Left ventricle myocardium superior (tissue), 1 donor: ENCODE measurements at regions not wholly inside any gene's neighbourhood (a gene's known extent, or its start where the extent isn't known, plus 50 kb on each side); places are given as distances from the start of the nearest gene placed in this dataset.
"Not testable (repeated sequence)": the region's sequence is repeated elsewhere in the genome, so short reads cannot be mapped to it uniquely, and the experiment has no call there.

Experiments
- ATAC-seq: fragments of 200-7000 bp; cut with Tn5 transposase; one replicate; pipeline ENCODE4 v1.9.1; 2020; ENCODE audit warnings: mild to moderate bottlenecking, moderate library complexity
- DNase-seq: peaks from one replicate; pipeline ENCODE4 v3.0.0-alpha.2; 2020
- intact Hi-C: fragments of 100-400 bp; cut with micrococcal nuclease; formaldehyde crosslinking; loops from one replicate; pipeline ENCODE4 v1.11.0; 2022
- donor health status: DM: no; HTN: yes; CAD: no; lungs with severe emphysema.

GRCh38 chr3:161943801-161944345 is 447.3 kb downstream of the OTOL1 start:
- intact Hi-C loops, ATAC-seq, DNase-seq: not testable (repeated sequence)

DNA sequence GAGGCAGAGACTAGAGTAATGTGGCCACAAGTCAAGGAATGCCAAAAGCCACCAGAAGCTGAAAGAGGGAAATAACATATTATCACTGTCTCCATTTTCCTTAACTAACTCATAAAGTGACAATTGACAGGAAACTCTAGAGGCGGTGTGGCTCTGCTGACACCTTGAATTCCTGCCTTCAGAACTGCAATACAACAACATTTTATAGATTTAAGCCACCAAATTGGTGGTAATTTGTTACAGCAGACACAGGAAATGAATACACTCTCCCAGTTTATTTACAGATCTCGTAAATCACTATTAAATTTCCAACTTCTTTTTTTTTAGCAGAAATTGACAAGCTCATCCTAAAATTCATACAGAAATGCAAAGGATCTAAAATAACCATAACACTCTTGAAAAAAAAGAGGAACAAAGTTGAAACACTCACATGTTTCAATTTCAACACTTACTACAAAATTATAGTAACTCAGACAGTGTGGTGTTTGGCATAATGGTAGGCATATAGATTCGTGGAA is 449.9 kb downstream of the OTOL1 start:
- intact Hi-C loops, result no loop called here
- ATAC-seq, result no peak
- DNase-seq, result no peak

DNA sequence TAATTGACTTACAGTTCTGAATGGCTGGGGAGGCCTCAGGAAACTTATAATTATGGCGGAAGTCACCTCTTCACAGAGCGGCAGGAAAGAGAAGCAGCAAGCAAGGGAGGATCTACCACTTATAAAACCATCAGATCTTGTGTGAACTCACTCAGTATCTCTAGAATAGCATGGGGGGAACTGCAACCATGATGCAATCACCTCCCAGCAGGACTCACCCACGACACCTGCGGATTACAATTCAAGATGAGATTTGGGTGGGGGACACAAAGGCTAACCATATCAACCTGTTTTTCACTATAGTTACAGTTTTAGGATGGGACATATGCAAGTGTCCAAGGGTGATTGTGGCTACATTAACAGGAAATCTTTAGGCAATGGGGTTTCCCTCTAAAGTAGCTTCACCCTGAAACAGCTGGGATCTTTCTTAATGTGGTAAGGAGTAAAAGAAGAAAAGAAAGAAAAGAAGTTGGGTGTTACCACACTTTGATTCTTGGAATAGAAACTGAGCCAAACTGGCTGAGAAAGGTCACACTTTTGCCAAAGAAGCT is 453.8 kb downstream of the OTOL1 start:
- DNase-seq, result no peak
- ATAC-seq, result no peak
- intact Hi-C loops, result no loop called here

DNA sequence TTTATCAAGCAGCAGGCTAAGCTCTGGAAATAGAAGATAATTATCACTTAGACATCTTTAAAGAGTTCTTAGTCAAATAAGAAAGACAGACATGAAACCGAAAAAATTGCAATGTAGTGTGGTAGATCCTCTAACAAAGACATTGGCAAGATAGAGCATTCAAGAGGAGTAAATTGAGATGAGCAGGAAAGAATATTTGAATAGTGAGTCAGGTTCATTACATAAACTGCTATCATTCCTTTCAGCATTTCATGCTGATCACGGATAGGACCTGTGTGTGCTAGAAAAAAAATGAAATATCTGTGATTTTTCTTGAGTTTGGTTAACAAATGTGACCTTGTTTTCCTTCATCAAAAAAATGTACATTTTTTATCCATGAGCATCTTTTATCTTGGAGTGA is 460.9 kb downstream of the OTOL1 start:
- DNase-seq, result no peak
- intact Hi-C loops, result no loop called here
- ATAC-seq, result no peak

DNA sequence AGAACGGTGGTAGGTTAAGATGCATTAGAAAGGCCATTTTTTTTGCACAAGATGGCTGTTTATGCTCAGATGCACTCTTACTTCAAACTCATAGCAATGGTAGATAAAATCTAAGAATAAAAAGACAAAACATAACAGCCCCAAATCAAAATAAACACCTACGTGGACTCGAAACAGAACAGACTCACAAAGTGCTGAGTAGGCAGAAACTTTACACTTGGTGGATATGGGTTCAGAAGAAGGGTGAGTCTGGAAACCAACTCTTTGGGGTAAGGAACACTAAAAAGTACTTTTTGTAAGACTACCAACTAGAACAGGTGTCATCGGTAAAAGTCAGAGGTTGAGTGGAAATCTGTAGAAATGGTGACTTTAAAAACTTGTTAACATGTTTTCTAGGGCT is 468.2 kb downstream of the OTOL1 start:
- intact Hi-C loops, result no loop called here
- ATAC-seq, result no peak

GRCh38 chr3:161969867-161970266 is 473.3 kb downstream of the OTOL1 start:
- DNase-seq (no peak), ATAC-seq (no peak)
- intact Hi-C loops, result no loop called here

More for the DNA sequence above, 468.2 kb downstream of the OTOL1 start:
- no peak for DNase-seq

DNA sequence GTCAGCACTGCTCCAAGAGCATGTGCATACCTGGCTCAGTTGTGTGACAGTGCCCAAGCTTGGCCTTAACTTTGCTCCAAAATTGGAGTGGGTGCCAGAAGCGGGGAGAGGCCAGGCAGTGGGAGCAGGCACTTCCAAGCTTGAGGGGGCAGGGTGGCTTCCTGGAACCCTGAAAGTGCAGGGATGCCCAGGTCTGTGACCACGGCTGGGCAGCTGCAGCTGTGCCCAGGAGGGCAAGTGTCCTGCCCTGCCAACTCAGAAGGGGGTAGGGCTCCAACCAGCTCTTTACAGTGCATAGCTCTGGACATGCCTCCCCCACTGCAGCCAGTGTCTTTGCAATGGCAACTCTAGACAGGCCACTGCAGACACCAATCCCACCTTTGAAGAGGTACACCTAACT is 478.6 kb downstream of the OTOL1 start:
- ATAC-seq, result no peak

GRCh38 chr3:161977063-161977462 is 480.5 kb downstream of the OTOL1 start:
- DNase-seq (no peak), ATAC-seq (no peak)
- intact Hi-C loops, result no loop called here

More for the DNA sequence above, 478.6 kb downstream of the OTOL1 start:
- no peak for DNase-seq
- intact Hi-C loops, result no loop called here

GRCh38 chr3:161977850-161978249 is 481.2 kb downstream of the OTOL1 start:
- intact Hi-C loops, result no loop called here
- DNase-seq (no peak), ATAC-seq (no peak)

GRCh38 chr3:161987933-161988332 is 491.3 kb downstream of the OTOL1 start:
- no peak for ATAC-seq
- intact Hi-C loops, result no loop called here
- DNase-seq, result no peak

GRCh38 chr3:161989012-161989411 is 492.4 kb downstream of the OTOL1 start:
- DNase-seq (no peak), ATAC-seq (no peak)
- intact Hi-C loops, result no loop called here

GRCh38 chr3:161990036-161990435 is 493.4 kb downstream of the OTOL1 start:
- no peak for DNase-seq
- intact Hi-C loops, result no loop called here
- ATAC-seq, result no peak

GRCh38 chr3:161991901-161992540 is 495.4 kb downstream of the OTOL1 start:
- DNase-seq, result no peak
- intact Hi-C loops, result no loop called here

DNA sequence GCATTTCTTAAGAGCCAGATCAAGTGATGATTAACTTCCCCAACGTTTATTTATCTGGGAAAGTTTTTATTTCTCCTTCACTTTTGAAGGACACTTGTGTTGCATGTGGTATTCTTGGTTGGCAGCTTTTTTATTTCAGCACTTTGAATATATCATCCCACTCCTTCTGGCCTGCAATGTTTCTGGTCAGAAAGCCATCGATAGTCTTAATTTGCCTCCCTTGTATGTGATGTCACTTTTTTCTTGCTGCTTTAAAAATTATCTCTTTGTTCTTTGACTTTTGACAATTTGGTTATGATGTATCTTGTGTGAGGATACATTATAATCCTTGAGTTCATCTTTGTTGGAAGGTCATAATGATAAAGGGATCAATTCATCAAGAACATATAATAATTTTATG is 503.2 kb downstream of the OTOL1 start:
- intact Hi-C loops, result no loop called here
- DNase-seq (no peak), ATAC-seq (no peak)

More at GRCh38 chr3:161991901-161992540, 495.4 kb downstream of the OTOL1 start:
- no peak for ATAC-seq

GRCh38 chr3:162007722-162008121 is 511.1 kb downstream of the OTOL1 start:
- ATAC-seq (no peak), DNase-seq (no peak)
- intact Hi-C loops, result no loop called here

- ATAC-seq (no peak), DNase-seq (no peak)
- intact Hi-C loops, result no loop called here
These were observed 516.0 kb downstream of the OTOL1 start for GRCh38 chr3:162012633-162013032.

DNA sequence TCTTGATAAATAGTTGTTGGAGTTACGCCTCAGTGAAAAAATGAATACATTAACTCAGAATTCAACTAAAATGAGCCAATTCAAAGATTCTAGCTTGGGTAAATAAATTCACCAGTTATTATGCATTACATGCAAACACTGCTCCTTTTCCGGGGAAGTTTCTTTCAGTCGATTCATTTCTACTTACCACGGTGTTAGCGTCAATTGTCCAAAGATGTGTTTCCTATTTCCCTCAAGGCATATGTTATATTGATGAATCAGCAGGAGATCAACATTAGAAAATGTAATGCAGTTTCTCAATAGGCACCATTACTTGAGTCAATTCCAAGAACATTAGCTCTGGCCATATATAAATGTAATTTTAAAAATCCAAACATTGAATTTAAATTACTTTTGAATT is 517.7 kb downstream of the OTOL1 start:
- no peak for ATAC-seq
- no peak for DNase-seq
- intact Hi-C loops, result no loop called here

- intact Hi-C loops, result no loop called here
- no peak for DNase-seq
- ATAC-seq, result no peak
These were observed 519.2 kb downstream of the OTOL1 start for GRCh38 chr3:162015856-162016255.

DNA sequence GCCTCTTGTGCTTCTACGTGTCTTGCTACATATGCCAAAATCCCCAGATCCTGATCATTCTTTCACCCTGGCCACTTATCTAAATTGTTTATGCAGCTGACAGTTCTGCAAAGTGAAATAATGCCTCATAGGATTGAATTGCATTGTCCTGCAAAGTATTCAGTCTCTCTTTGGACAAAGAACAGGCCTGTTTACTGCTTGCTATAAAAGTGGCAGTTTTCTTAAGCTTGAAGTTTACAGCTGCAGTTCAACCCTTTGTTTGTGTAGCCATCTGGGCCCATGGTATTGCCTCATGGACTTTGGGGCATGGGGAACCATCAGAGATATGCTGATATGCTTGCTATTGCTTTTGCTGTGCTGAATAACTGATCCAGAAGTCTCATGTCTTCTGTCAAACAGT is 523.2 kb downstream of the OTOL1 start:
- intact Hi-C loops, result no loop called here
- DNase-seq (no peak), ATAC-seq (no peak)

- DNase-seq (no peak), ATAC-seq (no peak)
- intact Hi-C loops, result no loop called here
These were observed 524.6 kb downstream of the OTOL1 start for GRCh38 chr3:162021206-162021605.

GRCh38 chr3:162022911-162023310 is 526.3 kb downstream of the OTOL1 start:
- intact Hi-C loops, result no loop called here
- DNase-seq (no peak), ATAC-seq (no peak)
